ENCODE measurements at regions not wholly inside any gene's neighbourhood (a gene's known extent, or its start where the extent isn't known, plus 50 kb on each side); places are given as distances from the start of the nearest gene placed in this dataset.

GRCh38 chr2:14053105-14053504, 579.4 kb upstream of the LRATD1 start:
- no peak overlapping the region for H2BK5ac ChIP-seq (ENCODE audit: insufficient read length, low read length)
- H3K4me3 Mint-ChIP-seq = no peak overlapping the region
- H4K8ac ChIP-seq (replicated peaks; ENCODE audit: insufficient read length, low read depth, low read length) = no peak overlapping the region
- TF ChIP-seq, protein P1, sequence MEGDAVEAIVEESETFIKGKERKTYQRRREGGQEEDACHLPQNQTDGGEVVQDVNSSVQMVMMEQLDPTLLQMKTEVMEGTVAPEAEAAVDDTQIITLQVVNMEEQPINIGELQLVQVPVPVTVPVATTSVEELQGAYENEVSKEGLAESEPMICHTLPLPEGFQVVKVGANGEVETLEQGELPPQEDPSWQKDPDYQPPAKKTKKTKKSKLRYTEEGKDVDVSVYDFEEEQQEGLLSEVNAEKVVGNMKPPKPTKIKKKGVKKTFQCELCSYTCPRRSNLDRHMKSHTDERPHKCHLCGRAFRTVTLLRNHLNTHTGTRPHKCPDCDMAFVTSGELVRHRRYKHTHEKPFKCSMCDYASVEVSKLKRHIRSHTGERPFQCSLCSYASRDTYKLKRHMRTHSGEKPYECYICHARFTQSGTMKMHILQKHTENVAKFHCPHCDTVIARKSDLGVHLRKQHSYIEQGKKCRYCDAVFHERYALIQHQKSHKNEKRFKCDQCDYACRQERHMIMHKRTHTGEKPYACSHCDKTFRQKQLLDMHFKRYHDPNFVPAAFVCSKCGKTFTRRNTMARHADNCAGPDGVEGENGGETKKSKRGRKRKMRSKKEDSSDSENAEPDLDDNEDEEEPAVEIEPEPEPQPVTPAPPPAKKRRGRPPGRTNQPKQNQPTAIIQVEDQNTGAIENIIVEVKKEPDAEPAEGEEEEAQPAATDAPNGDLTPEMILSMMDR (conservative IDR thresholded peaks at IDR 0.05) = no peak
- H3K4me1 Mint-ChIP-seq = no peaks in the 10 kb centered on the region
- H3K9ac ChIP-seq (ENCODE audit: extremely low read depth, insufficient read length, low read length) = no peak overlapping the region
- no peaks in the 10 kb centered on the region for H3K79me1 ChIP-seq (ENCODE audit: insufficient read depth, low read depth, low read length, poor library complexity, severe bottlenecking)
- H3K4ac ChIP-seq (ENCODE audit: low read depth, low read length) = no peak overlapping the region
- no peak overlapping the region for H3K4me2 ChIP-seq (ENCODE audit: insufficient read depth, insufficient read length, low read length)
- no peak overlapping the region for H3K14ac ChIP-seq (ENCODE audit: insufficient read depth, low read length)
- no peak overlapping the region for H3T11ph ChIP-seq (ENCODE audit: low read length)
- no peaks in the 10 kb centered on the region for H3K23me2 ChIP-seq (ENCODE audit: insufficient read length, low read depth, low read length, poor library complexity, severe bottlenecking)
- no peak for DNase-seq
- H3K79me2 ChIP-seq (ENCODE audit: insufficient read depth, low read length) = no peaks in the 10 kb centered on the region
- no peaks in the 10 kb centered on the region for H3K27me3 ChIP-seq (ENCODE audit: insufficient read depth, low read length)
- H3K56ac ChIP-seq (ENCODE audit: insufficient read length, low read depth, low read length) = no peak overlapping the region
- H2BK15ac ChIP-seq (ENCODE audit: low read depth, low read length) = no peak overlapping the region
- H3K27ac ChIP-seq (ENCODE audit: insufficient read length, low read depth, low read length) = no peak overlapping the region
- H3K23ac ChIP-seq (ENCODE audit: insufficient read length, low read depth, low read length) = no peak overlapping the region
- no peaks in the 10 kb centered on the region for H3K4me1 ChIP-seq (ENCODE audit: insufficient read depth, low read length)
- H3K36me3 Mint-ChIP-seq (ENCODE audit: insufficient read depth in 1 of 3, low read depth in 3 of 3) = no peaks in the 10 kb centered on the region
- H2BK120ac ChIP-seq (ENCODE audit: low read depth, low read length, poor library complexity, severe bottlenecking) = no peak overlapping the region
- no peak overlapping the region for H3K27ac Mint-ChIP-seq
- H2AFZ ChIP-seq (ENCODE audit: low read length) = no peak overlapping the region
- no peak overlapping the region for H2BK12ac ChIP-seq (ENCODE audit: insufficient read length, low read depth, low read length)
- WGBS (ENCODE audit: extremely low coverage, insufficient read length, low lambda C conversion rate) = no CpG with 5 or more reads among the region's 4 CpGs
- H4K5ac ChIP-seq (ENCODE audit: insufficient read length, low read depth, low read length) = no peak overlapping the region
- no peaks in the 10 kb centered on the region for H4K20me1 ChIP-seq (ENCODE audit: control insufficient read depth, insufficient read depth, insufficient read length)
- no peaks in the 10 kb centered on the region for H3K27me3 Mint-ChIP-seq (ENCODE audit: low read depth)
- no peak overlapping the region for H2AK5ac ChIP-seq (ENCODE audit: insufficient read length, low read length)
- no peak overlapping the region for H2BK20ac ChIP-seq (ENCODE audit: low read depth, low read length, poor library complexity, severe bottlenecking)
- H4K91ac ChIP-seq (ENCODE audit: insufficient read length, low read depth, low read length) = no peak overlapping the region
- no peak overlapping the region for H3K18ac ChIP-seq (ENCODE audit: insufficient read length, low read depth, low read length)
- H3K9me3 ChIP-seq (ENCODE audit: control insufficient read depth, low read depth, low read length) = no peaks in the 10 kb centered on the region
- no peaks in the 10 kb centered on the region for H3K9me3 Mint-ChIP-seq
